CD14-positive monocyte (primary cell): ENCODE measurements at regions not wholly inside any gene's neighbourhood (a gene's known extent, or its start where the extent isn't known, plus 50 kb on each side); places are given as distances from the start of the nearest gene placed in this dataset.

Source experiments
- DNase-seq, 3 donors: peaks; one replicate each; pipeline ENCODE4 v3.0.0-alpha.2; 2011 to 2022
- H2AFZ ChIP-seq: 2 replicates; pipeline ENCODE4 v1.6.0; 2012; ENCODE audit warnings: mild to moderate bottlenecking, low read depth, low read length, inconsistent platforms; ENCODE audit not compliant: insufficient read depth, poor library complexity, severe bottlenecking
- H3K27ac ChIP-seq, 2 donors: 1 replicate in 1 of 2; 2 replicates in 1 of 2; pipeline ENCODE4 v1.5.1; 2012 to 2013; ENCODE audit warnings: low read length in 2 of 2, control low read depth in 1 of 2, inconsistent platforms in 1 of 2, low read depth in 1 of 2, mild to moderate bottlenecking in 1 of 2
- H3K27me3 ChIP-seq, 2 donors: one replicate each; pipeline versions ENCODE4 v1.6.0 to v1.6.1; 2011 to 2013; ENCODE audit warnings: low read length in 2 of 2; ENCODE audit not compliant: control insufficient read depth in 2 of 2, insufficient read depth in 2 of 2
- H3K36me3 ChIP-seq, 2 donors: replicated peaks in 1 of 2; 1 replicate in 1 of 2; 2 replicates in 1 of 2; pipeline versions ENCODE4 v1.5.1 to v1.6.1; 2012 to 2013; ENCODE audit warnings: low read length in 2 of 2, control low read depth in 1 of 2, inconsistent platforms in 1 of 2, mild to moderate bottlenecking in 1 of 2; ENCODE audit not compliant: insufficient read depth in 2 of 2, control insufficient read depth in 1 of 2
- H3K4me1 ChIP-seq, 2 donors: 1 replicate in 1 of 2; 2 replicates in 1 of 2; pipeline versions ENCODE4 v1.5.1 to v1.6.1; 2012 to 2013; ENCODE audit warnings: low read length in 2 of 2, control low read depth in 1 of 2, inconsistent platforms in 1 of 2, mild to moderate bottlenecking in 1 of 2, moderate library complexity in 1 of 2; ENCODE audit not compliant: insufficient read depth in 2 of 2, control insufficient read depth in 1 of 2
- H3K4me2 ChIP-seq: replicated peaks from 2 replicates; pipeline ENCODE3; 2012; ENCODE audit warnings: low read length, moderate library complexity, mild to moderate bottlenecking; ENCODE audit not compliant: poor library complexity, severe bottlenecking; ENCODE audit errors: extremely low read depth
- H3K4me3 ChIP-seq, 3 experiments: fragments of 200-600 bp in 1 of 3; sonication (generic) in 1 of 3; replicated peaks in 1 of 3; 1 replicate in 2 of 3; 2 replicates in 1 of 3; pipeline ENCODE4 v1.5.1; 2011 to 2013; ENCODE audit warnings: low read length in 3 of 3, mild to moderate bottlenecking in 3 of 3, control low read depth in 2 of 3, low read depth in 2 of 3, inconsistent platforms in 1 of 3, moderate library complexity in 1 of 3
- H3K79me2 ChIP-seq: 2 replicates; pipeline ENCODE4 v1.6.0; 2012; ENCODE audit warnings: mild to moderate bottlenecking, control low read depth, inconsistent platforms, low read length, moderate library complexity; ENCODE audit not compliant: insufficient read depth
- H3K9ac ChIP-seq: 2 replicates; pipeline ENCODE4 v1.6.0; 2017; ENCODE audit warnings: low read length, mild to moderate bottlenecking; ENCODE audit not compliant: insufficient read depth, poor library complexity, severe bottlenecking
- H3K9me3 ChIP-seq, 2 donors: replicated peaks in 1 of 2; 1 replicate in 1 of 2; 2 replicates in 1 of 2; pipeline versions ENCODE4 v1.5.1 to v1.6.1; 2012 to 2013; ENCODE audit warnings: low read length in 2 of 2, control low read depth in 1 of 2; ENCODE audit not compliant: control insufficient read depth in 1 of 2, insufficient read depth in 1 of 2
- H4K20me1 ChIP-seq: 2 replicates; pipeline ENCODE4 v1.6.0; 2012; ENCODE audit warnings: mild to moderate bottlenecking, low read length, control low read depth, moderate library complexity; ENCODE audit not compliant: insufficient read depth
- H3K27ac Mint-ChIP-seq, 7 donors: one replicate each; pipeline ENCODE4 v1.8.0; 2020; ENCODE audit warnings: mild to moderate bottlenecking in 7 of 7, mixed read lengths in 7 of 7, moderate library complexity in 6 of 7, inconsistent platforms in 2 of 7
- H3K27me3 Mint-ChIP-seq, 3 donors: one replicate each; pipeline ENCODE4 v1.8.0; 2021 to 2022; ENCODE audit warnings: low read depth in 3 of 3, mild to moderate bottlenecking in 3 of 3, mixed read lengths in 3 of 3, moderate library complexity in 3 of 3, inconsistent platforms in 1 of 3
- H3K36me3 Mint-ChIP-seq, 2 donors: one replicate each; pipeline ENCODE4 v1.8.0; 2020; ENCODE audit warnings: mixed read lengths in 2 of 2, inconsistent platforms in 1 of 2, mild to moderate bottlenecking in 1 of 2
- H3K4me1 Mint-ChIP-seq: one replicate; pipeline ENCODE4 v1.8.0; 2020; ENCODE audit warnings: mild to moderate bottlenecking, mixed read lengths
- H3K4me3 Mint-ChIP-seq, 2 donors: one replicate each; pipeline ENCODE4 v1.8.0; 2020; ENCODE audit warnings: mild to moderate bottlenecking in 2 of 2, mixed read lengths in 2 of 2, moderate library complexity in 1 of 2
- H3K9me3 Mint-ChIP-seq, 7 donors: one replicate each; pipeline ENCODE4 v1.8.0; 2020 to 2022; ENCODE audit warnings: mixed read lengths in 7 of 7, mild to moderate bottlenecking in 6 of 7, moderate library complexity in 6 of 7, inconsistent platforms in 2 of 7
- CTCF ChIP-seq: fragments of 200-600 bp; IDR thresholded peaks from one replicate; pipeline ENCODE4 v1.8.0; 2022; ENCODE audit warnings: antibody characterized with exemption, mild to moderate bottlenecking
- WGBS: methylation state at CpG from one replicate; pipeline ENCODE4 v1.1.5; 2013; ENCODE audit warnings: missing lambda C conversion rate; ENCODE audit not compliant: insufficient coverage; 5-methylcytosine and 5-hydroxymethylcytosine counted together
- intact Hi-C, 2 donors: fragments of 100-400 bp; cut with micrococcal nuclease; formaldehyde crosslinking; loops; one replicate each; pipeline versions ENCODE4 v1.15.0 to v1.15.1; 2023

- TF ChIP-seq CTCF, result no peak
- Mint-ChIP-seq H3K4me3 (no peak overlapping the region), H3K4me1 (no peaks in the 10 kb centered on the region), H3K27ac (no peak overlapping the region), H3K36me3 (no peaks in the 10 kb centered on the region), H3K27me3 (peaks cover 0 to 5% (median 3%) of the 10 kb centered on the region in 3 donors), H3K9me3 (peaks cover 0 to 5% (median 0%) of the 10 kb centered on the region in 7 donors)
- Histone ChIP-seq H4K20me1 (no peaks in the 10 kb centered on the region), H3K79me2 (no peaks in the 10 kb centered on the region), H2AFZ (no peak overlapping the region), H3K4me2 (no peak overlapping the region), H3K4me3 (no peak overlapping the region), H3K36me3 (no peaks in the 10 kb centered on the region), H3K27ac (no peak overlapping the region), H3K27me3 (no peaks in the 10 kb centered on the region), H3K4me1 (no peaks in the 10 kb centered on the region), H3K9ac (no peak overlapping the region), H3K9me3 (no peaks in the 10 kb centered on the region)
- intact Hi-C loops, result no loop called here
- 72% methylated on average over 3 of the region's 4 CpGs for WGBS
- no peak for DNase-seq
These were observed 277.6 kb downstream of the CBLN1 start for GRCh38 chr16:49003992-49004391.

- Mint-ChIP-seq H3K27me3 (peaks cover 0 to 5% (median 3%) of the 10 kb centered on the region in 3 donors), H3K27ac (no peak overlapping the region)
These were observed 278.6 kb downstream of the CBLN1 start for GRCh38 chr16:49003022-49003421.

More at GRCh38 chr16:49003022-49003421, 278.6 kb downstream of the CBLN1 start:
- no peaks in the 10 kb centered on the region for H3K27me3 ChIP-seq
- TF ChIP-seq CTCF, result no peak
- H3K79me2 ChIP-seq, result no peaks in the 10 kb centered on the region
- peaks cover 0 to 5% (median 0%) of the 10 kb centered on the region in 7 donors for H3K9me3 Mint-ChIP-seq
- no peaks in the 10 kb centered on the region for H3K36me3 Mint-ChIP-seq
- no peak overlapping the region for H3K4me3 ChIP-seq
- no peak overlapping the region for H3K9ac ChIP-seq
- no peak overlapping the region for H3K4me2 ChIP-seq
- no peaks in the 10 kb centered on the region for H3K4me1 ChIP-seq
- no peaks in the 10 kb centered on the region for H3K4me1 Mint-ChIP-seq
- WGBS, result 82% methylated on average over 2 of the region's 2 CpGs
- no peaks in the 10 kb centered on the region for H3K9me3 ChIP-seq
- no peak overlapping the region for H2AFZ ChIP-seq
- no peaks in the 10 kb centered on the region for H4K20me1 ChIP-seq
- no peak for DNase-seq
- no peak overlapping the region for H3K27ac ChIP-seq
- H3K36me3 ChIP-seq, result no peaks in the 10 kb centered on the region
- intact Hi-C loops, result no loop called here
- H3K4me3 Mint-ChIP-seq, result no peak overlapping the region
